Activated naive CD4-positive, alpha-beta T cell treated with anti-CD3 and anti-CD28 coated beads for 36 hours (primary cell): ENCODE measurements at regions not wholly inside any gene's neighbourhood (a gene's known extent, or its start where the extent isn't known, plus 50 kb on each side); places are given as distances from the start of the nearest gene placed in this dataset.

Experiments
- CTCF ChIA-PET: fragments of 350-600 bp; sonication (Branson Sonifier 250); formaldehyde crosslinking; loops from one replicate; lab custom pipeline; 2021; ENCODE audit warnings: antibody characterized with exemption; lab: Charles Lee
- DNase-seq: peaks from one replicate; pipeline ENCODE4 v3.0.0-alpha.2; 2020
- H3K27ac Mint-ChIP-seq: one replicate; pipeline ENCODE4 v1.8.0; 2021; ENCODE audit warnings: mild to moderate bottlenecking, mixed read lengths
- H3K27me3 Mint-ChIP-seq: one replicate; pipeline ENCODE4 v1.8.0; 2021; ENCODE audit warnings: low read depth, mixed read lengths
- H3K36me3 Mint-ChIP-seq: one replicate; pipeline ENCODE4 v1.8.0; 2021; ENCODE audit warnings: low read depth, mixed read lengths
- H3K4me1 Mint-ChIP-seq: one replicate; pipeline ENCODE4 v1.8.0; 2021; ENCODE audit warnings: low read depth, mixed read lengths
- H3K4me3 Mint-ChIP-seq: one replicate; pipeline ENCODE4 v1.8.0; 2021; ENCODE audit warnings: mild to moderate bottlenecking, moderate library complexity, mixed read lengths
- H3K9me3 Mint-ChIP-seq: one replicate; pipeline ENCODE4 v1.8.0; 2021; ENCODE audit warnings: mixed read lengths
- intact Hi-C: fragments of 100-400 bp; cut with micrococcal nuclease; formaldehyde crosslinking; loops from one replicate; pipeline ENCODE4 v1.15.1; 2023

DNA sequence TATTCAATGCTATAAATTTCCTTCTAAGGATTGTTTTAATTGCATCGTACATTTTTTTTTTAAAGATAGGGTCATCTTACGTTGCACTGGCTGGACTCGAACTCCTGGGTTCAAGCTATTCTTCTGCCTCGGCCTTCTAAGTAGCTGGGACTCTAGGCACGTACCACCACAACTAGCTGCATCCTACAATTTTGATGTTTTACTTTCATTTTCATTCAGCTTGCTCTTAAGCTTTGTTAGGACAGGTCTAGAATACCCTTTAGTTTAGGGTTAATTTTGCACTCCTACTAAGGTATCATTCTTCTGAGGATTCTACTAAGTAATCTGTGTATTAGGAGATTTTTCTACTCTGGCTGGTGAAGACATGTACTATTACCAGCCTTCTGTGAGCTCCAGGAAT lies 50.2 kb upstream of the C1GALT1C1 start:
- H3K27me3 Mint-ChIP-seq: no peaks in the 10 kb centered on the region

More for the DNA sequence above, 50.2 kb upstream of the C1GALT1C1 start:
- H3K36me3 Mint-ChIP-seq: peaks cover 6% of the 10 kb centered on the region
- peaks cover 12% of the 10 kb centered on the region for H3K9me3 Mint-ChIP-seq
- intact Hi-C loops: no loop called here
- CTCF ChIA-PET: interaction anchor here (0.8 to 1.0 kb wide), 2 partner anchors 10 to 110 kb away, joined by 3 read pairs; no protein-coding TSS in a partner anchor
- H3K27ac Mint-ChIP-seq: no peak overlapping the region
- no peak for DNase-seq
- H3K4me3 Mint-ChIP-seq: no peak overlapping the region
- H3K4me1 Mint-ChIP-seq: peaks cover 31% of the 10 kb centered on the region
